ENCODE measurements at regions not wholly inside any gene's neighbourhood (a gene's known extent, or its start where the extent isn't known, plus 50 kb on each side); places are given as distances from the start of the nearest gene placed in this dataset.
"Not testable (repeated sequence)": the region's sequence is repeated elsewhere in the genome, so short reads cannot be mapped to it uniquely, and the experiment has no call there.

DNA sequence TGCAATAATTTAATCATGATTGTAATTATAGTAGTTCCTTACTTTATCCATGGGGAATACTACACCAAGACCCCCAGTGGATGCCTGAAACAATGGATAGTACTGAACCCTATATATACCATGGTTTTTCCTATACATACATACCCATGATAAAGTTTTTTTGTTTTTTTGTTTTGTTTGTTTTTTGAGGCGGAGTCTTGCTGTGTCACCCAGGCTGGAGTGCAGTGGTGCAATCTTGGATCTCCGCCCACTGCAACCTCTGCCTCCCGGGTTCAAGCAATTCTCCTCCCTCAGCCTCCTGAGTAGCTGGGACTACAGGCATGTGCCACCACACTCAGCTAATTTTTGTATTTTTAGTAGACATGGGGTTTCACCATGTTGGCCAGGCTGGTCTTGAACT is 135.3 kb upstream of the HNRNPU start:
- not testable (repeated sequence) for TF ChIP-seq TAF1 (IDR thresholded peaks at IDR 0.05; ENCODE audit: borderline replicate concordance, low read depth, low read length); POLR2A (IDR thresholded peaks at IDR 0.05; ENCODE audit: low read depth, low read length)
